ENCODE measurements at regions not wholly inside any gene's neighbourhood (a gene's known extent, or its start where the extent isn't known, plus 50 kb on each side); places are given as distances from the start of the nearest gene placed in this dataset.

DNA sequence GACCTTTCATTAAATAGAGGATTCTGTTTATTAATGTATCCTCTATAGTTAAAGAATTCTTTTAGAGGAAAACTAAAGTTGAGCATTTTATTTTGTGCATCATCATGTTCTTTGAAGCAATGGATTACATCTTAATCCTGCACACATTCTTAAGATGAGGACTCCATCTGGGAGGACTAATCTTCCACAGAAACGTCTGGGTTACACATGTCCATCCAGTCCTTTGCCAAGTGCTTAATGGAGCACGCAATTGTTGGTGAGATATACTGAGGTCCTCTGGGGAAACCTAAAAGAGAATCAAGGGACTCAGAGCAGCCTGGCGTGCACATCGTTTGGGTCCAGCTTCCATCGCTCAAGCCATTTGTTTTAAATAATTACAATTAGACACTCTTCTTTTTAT, 115.1 kb upstream of the SFRP2 start:
- H3K27ac ChIP-seq, result no peak overlapping the region
- no peaks in the 10 kb centered on the region for H3K27me3 ChIP-seq
- TF ChIP-seq, protein P1, sequence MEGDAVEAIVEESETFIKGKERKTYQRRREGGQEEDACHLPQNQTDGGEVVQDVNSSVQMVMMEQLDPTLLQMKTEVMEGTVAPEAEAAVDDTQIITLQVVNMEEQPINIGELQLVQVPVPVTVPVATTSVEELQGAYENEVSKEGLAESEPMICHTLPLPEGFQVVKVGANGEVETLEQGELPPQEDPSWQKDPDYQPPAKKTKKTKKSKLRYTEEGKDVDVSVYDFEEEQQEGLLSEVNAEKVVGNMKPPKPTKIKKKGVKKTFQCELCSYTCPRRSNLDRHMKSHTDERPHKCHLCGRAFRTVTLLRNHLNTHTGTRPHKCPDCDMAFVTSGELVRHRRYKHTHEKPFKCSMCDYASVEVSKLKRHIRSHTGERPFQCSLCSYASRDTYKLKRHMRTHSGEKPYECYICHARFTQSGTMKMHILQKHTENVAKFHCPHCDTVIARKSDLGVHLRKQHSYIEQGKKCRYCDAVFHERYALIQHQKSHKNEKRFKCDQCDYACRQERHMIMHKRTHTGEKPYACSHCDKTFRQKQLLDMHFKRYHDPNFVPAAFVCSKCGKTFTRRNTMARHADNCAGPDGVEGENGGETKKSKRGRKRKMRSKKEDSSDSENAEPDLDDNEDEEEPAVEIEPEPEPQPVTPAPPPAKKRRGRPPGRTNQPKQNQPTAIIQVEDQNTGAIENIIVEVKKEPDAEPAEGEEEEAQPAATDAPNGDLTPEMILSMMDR (IDR thresholded peaks at IDR 0.05; ENCODE audit: low read depth, low read length), result no peak
- H3K4me3 ChIP-seq, result no peak overlapping the region
- no peaks in the 10 kb centered on the region for H3K9me3 ChIP-seq (ENCODE audit: low read depth)
- no peak for DNase-seq (ENCODE audit: low read depth in 1 of 2, low spot score in 1 of 2)
- H3K36me3 ChIP-seq, result no peaks in the 10 kb centered on the region
- no peaks in the 10 kb centered on the region for H3K4me1 ChIP-seq (ENCODE audit: low read depth)

DNA sequence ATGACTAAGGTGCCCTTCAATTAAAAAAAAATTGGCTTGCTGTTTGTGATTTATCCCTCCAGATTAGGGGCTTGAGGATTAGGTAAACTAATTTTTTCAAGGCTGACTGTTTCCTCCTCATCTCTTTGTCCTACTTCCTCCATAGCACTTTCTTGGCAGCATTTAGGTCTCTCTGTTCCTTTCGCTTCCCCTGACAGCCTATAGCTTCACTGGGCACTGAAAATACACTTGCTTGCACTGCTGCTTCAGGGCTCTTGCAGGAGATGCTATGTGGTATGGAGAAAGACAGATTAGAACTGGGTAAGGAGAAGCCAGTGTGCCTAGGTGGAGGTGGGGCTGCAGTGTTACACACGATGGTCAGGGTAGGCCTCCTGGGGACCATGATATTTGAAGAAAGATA, 112.3 kb upstream of the SFRP2 start:
- no peaks in the 10 kb centered on the region for H3K27me3 ChIP-seq
- no peaks in the 10 kb centered on the region for H3K9me3 ChIP-seq (ENCODE audit: low read depth)
- TF ChIP-seq, protein P1 (IDR thresholded peaks at IDR 0.05; ENCODE audit: low read depth, low read length), result no peak
- no peak for DNase-seq (ENCODE audit: low read depth in 1 of 2, low spot score in 1 of 2)
- no peak overlapping the region for H3K4me3 ChIP-seq
- H3K4me1 ChIP-seq (ENCODE audit: low read depth), result no peaks in the 10 kb centered on the region
- no peak overlapping the region for H3K27ac ChIP-seq
- H3K36me3 ChIP-seq, result no peaks in the 10 kb centered on the region

DNA sequence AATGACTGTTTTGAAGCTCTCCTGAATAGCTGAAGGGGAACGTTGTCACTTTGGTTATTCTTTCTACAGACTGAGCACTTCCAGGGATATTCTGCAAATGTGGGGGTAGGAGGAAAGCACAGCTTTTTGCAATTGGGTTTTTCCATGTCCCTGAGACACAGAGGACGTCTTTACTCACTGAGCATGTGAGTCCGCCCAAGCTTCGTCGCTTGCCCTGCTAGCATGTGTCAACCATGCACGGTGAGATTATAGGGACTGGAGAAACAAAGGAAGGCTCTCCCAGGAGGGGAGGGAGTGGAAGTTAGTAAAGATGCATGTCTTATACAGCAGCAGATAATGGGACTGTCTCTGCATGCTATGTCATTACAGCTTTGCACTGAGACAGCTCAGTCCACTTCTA, 111.5 kb upstream of the SFRP2 start:
- no peaks in the 10 kb centered on the region for H3K36me3 ChIP-seq
- TF ChIP-seq, protein P1 (IDR thresholded peaks at IDR 0.05; ENCODE audit: low read depth, low read length), result no peak
- no peak overlapping the region for H3K4me3 ChIP-seq
- no peak overlapping the region for H3K27ac ChIP-seq
- H3K27me3 ChIP-seq, result no peaks in the 10 kb centered on the region
- no peak for DNase-seq (ENCODE audit: low read depth in 1 of 2, low spot score in 1 of 2)
- H3K9me3 ChIP-seq (ENCODE audit: low read depth), result no peaks in the 10 kb centered on the region
- no peaks in the 10 kb centered on the region for H3K4me1 ChIP-seq (ENCODE audit: low read depth)

DNA sequence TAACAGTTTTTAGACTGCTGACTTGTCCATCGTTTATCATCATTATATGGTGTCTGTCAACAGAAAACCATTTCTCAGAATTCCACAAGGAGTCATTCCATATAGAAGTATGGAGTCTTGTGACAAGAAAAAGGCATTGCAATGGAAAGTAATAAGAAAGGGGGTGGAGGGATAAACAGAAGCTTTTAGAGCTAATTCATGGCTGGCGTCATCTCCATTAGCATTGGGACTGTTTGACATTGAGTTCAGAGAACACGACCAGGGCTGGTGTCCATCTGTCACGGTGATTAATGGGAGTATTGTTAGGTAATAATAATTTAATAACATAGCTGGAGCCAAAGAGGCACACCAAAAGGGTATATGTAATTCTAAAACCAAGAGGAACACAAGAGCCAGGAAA, 101.9 kb upstream of the SFRP2 start:
- no peaks in the 10 kb centered on the region for H3K4me1 ChIP-seq (ENCODE audit: low read depth)
- TF ChIP-seq, protein P1 (IDR thresholded peaks at IDR 0.05; ENCODE audit: low read depth, low read length), result no peak
- no peaks in the 10 kb centered on the region for H3K9me3 ChIP-seq (ENCODE audit: low read depth)
- H3K36me3 ChIP-seq, result no peaks in the 10 kb centered on the region
- no peak for DNase-seq (ENCODE audit: low read depth in 1 of 2, low spot score in 1 of 2)
- H3K27me3 ChIP-seq, result no peaks in the 10 kb centered on the region
- H3K27ac ChIP-seq, result no peak overlapping the region
- no peak overlapping the region for H3K4me3 ChIP-seq

DNA sequence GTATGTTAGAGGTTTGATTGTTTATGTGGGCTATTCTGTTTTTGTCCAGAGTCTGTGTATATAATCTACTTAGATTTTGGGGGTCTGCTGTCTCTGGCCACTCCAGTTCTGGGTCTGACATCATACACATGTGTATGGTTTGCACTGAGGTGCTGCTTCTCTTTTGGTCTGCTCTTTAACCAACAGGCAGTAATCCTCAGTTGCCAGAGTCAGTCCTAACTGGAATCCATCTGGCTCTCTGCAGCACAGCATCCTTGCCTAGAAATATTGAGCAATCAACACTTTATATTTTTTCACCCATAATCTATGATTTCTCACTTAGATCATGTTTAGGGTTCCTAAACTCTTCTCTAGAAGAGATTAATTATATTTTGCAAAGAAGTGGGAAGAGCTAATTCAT, 98.3 kb upstream of the SFRP2 start:
- TF ChIP-seq, protein P1 (IDR thresholded peaks at IDR 0.05; ENCODE audit: low read depth, low read length), result no peak
- H3K27me3 ChIP-seq, result no peaks in the 10 kb centered on the region
- DNase-seq (ENCODE audit: low read depth in 1 of 2, low spot score in 1 of 2), result no peak
- H3K4me3 ChIP-seq, result no peak overlapping the region
- H3K36me3 ChIP-seq, result no peaks in the 10 kb centered on the region
- H3K27ac ChIP-seq, result no peak overlapping the region
- H3K4me1 ChIP-seq (ENCODE audit: low read depth), result no peaks in the 10 kb centered on the region
- H3K9me3 ChIP-seq (ENCODE audit: low read depth), result no peaks in the 10 kb centered on the region

DNA sequence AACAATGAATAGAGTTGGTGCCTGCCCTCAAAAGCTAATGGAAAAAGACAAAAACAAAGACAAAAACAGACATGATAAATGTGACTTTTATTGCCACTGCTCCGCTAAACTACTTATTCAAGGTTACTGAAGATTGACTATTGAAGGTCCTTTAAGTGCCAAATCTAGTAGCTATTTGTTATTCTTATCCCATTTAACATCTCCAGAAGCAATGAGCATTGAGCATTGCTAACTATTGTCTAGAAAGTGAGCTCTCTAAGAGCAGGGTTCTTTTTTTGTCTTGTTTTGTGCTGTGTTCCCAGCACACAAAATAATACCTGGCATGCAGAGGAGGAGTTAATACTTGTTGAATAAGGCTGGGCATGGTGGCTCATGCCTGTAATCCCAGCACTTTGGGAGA, 95.4 kb upstream of the SFRP2 start:
- no peak for DNase-seq (ENCODE audit: low read depth in 1 of 2, low spot score in 1 of 2)
- Histone ChIP-seq H3K4me1 (ENCODE audit: low read depth) (no peaks in the 10 kb centered on the region), H3K4me3 (no peak overlapping the region), H3K9me3 (ENCODE audit: low read depth) (no peaks in the 10 kb centered on the region), H3K36me3 (no peaks in the 10 kb centered on the region), H3K27me3 (no peaks in the 10 kb centered on the region), H3K27ac (no peak overlapping the region)
- TF ChIP-seq, protein P1 (IDR thresholded peaks at IDR 0.05; ENCODE audit: low read depth, low read length), result no peak

Data from cardiac muscle cell (in vitro differentiated cells and primary cell).